ENCODE measurements at regions not wholly inside any gene's neighbourhood (a gene's known extent, or its start where the extent isn't known, plus 50 kb on each side); places are given as distances from the start of the nearest gene placed in this dataset.
A peak's percentile ranks its signal among the peaks of the same experiment; 100 is the strongest.

- no peak for DNase-seq
Measured at GRCh38 chr9:82558855-82559630, 503.9 kb downstream of the RASEF start.

- DNase-seq: no peak
Measured at GRCh38 chr9:82560036-82560435, 502.9 kb downstream of the RASEF start.

- DNase-seq: peak; percentile 68
Measured at GRCh38 chr9:82560457-82560904, 502.5 kb downstream of the RASEF start.

- no peak for DNase-seq
Measured at GRCh38 chr9:82563094-82563493, 499.8 kb downstream of the RASEF start.

- no peak for DNase-seq
Measured at GRCh38 chr9:82563841-82564240, 499.1 kb downstream of the RASEF start.

DNA sequence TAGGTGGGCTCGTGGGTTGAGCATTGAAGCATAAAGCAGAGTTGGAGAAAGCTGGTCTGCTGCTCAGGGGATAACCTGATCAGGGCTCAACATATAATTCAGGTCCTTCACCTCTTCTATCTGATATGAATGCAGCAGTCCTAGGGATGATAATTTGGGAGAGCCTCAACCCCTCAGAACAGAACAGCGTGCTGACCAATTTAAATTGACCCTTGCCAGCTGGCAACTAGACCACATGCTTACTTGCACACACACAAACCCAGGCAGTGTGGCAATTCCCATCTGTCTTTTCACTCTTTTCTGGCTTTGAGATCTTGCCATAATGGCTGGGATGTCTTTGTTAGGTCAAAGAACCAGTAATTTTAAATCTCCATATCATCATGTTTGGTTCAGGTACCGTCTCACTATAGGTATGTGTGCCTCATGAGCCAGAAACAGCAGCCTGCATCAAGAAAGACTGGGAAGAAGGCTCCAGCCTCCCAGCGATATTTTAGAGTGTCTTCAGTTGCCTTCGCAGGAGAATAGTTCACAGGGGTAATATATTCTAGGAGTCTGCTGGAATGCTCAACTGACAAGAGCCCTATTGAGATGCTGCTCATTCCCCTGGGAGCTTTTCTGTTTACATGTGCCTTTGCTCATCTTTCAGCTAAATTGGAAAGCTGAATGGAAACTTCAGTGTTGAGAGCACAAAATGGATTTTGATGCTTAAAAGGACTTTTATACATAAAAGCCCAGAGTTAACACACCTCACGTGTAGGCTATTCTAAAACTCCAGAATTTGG is 497.6 kb downstream of the RASEF start:
- DNase-seq: no peak

DNA sequence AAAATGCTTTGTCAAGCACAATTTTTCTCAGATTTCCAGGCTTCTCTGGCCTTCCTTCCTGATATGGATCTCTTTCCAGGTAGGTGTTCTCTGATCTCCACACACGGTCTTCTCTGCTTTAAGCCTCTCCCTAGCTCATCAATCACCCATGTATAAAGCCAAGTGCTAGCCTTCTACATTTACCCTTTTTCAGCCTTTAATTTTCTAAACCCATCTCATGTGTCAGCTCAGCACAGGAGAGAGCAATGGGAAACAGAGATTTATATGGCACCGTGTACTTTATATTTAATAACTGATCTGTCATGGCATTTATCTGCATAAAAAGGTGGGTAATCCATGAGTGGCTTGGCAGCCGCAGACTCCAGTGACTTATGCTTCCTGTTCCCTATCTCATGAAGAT is 495.0 kb downstream of the RASEF start:
- no peak for DNase-seq

DNA sequence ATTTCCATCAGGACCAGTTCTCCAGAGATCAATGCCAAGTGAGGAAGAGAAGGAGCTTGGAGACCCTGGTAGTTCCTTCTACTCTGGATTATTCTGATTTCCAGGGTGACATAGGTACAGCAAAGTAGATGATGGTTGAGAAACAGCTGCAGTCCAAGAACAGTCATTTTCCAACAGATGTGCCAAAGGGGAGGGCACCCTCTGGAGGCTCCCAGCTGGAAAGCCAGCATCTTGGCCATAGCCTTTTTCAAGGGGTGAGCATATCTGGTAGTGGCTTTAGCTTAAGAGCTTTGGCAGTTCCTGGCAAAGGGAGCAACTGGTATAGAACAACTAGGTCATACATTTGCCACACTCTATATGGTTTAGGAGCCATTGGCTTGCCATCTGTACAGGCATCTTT is 492.7 kb downstream of the RASEF start:
- DNase-seq: no peak

DNA sequence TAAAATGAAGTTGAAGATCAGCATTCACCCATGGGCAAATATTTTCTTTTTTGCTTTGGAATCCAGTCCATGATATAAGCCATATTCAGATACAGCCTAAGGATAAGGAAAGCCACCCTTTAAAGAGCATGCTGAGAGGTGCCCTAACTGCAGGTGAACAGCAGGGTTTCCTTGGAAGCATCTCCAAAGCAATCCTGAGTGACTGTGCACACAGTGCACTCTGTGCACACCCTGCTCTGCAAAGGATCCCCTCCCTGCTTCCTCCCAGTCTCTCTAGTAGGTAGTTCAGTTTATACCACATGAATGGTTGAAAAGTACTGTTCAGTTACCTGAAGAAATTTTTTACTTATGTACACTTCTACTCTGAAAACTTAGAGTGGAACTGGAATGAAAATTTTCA is 491.4 kb downstream of the RASEF start:
- no peak for DNase-seq

GRCh38 chr9:82572146-82572545 is 490.8 kb downstream of the RASEF start:
- no peak for DNase-seq

GRCh38 chr9:82574911-82575310 is 488.0 kb downstream of the RASEF start:
- no peak for DNase-seq

GRCh38 chr9:82580921-82581320 is 482.0 kb downstream of the RASEF start:
- DNase-seq: no peak

- no peak for DNase-seq
Measured at GRCh38 chr9:82581516-82581915, 481.4 kb downstream of the RASEF start.

DNA sequence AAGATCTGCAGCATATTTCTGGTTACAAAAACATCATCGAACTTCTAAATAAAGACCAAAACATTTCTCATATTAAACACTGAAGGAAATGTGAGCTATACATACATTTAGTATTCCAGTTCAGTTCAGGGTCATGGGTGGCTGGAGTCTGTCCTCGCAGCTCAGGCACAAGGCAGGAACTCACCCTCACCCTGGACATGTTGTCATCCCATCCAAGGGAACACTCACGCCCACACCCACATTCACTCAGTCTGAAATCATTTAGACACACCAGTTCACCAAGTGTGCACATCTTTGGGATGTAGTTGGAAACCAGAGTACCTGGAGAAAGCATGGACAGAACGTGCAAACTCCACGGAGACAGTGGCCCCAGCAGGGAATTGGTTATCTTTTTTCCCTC is 481.0 kb downstream of the RASEF start:
- DNase-seq: no peak

GRCh38 chr9:82582693-82583092 is 480.2 kb downstream of the RASEF start:
- DNase-seq: no peak

GRCh38 chr9:82583524-82583923 is 479.4 kb downstream of the RASEF start:
- no peak for DNase-seq

- DNase-seq: no peak
Measured at GRCh38 chr9:82584349-82584863, 478.5 kb downstream of the RASEF start.

DNA sequence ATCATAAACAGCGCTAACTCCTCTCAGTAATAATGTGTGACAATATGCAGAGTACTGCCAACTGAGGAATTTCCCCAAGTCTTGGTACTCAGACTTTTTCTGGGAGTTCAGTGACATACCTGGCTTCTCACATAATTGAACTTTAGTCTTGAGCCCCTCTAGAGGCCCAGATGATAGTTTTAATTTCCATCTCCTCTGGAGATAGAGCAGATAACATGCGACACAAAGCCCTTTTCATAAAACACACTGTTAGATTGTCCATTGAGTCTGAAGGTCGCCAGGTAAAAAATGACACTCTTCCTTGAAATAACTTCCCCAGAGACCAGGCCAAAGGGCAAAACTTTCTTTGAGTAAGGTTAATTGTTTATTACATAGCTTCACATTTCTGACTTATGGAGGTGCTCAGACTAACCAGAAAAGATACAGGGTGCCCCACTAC is 476.0 kb downstream of the RASEF start:
- no peak for DNase-seq

DNA sequence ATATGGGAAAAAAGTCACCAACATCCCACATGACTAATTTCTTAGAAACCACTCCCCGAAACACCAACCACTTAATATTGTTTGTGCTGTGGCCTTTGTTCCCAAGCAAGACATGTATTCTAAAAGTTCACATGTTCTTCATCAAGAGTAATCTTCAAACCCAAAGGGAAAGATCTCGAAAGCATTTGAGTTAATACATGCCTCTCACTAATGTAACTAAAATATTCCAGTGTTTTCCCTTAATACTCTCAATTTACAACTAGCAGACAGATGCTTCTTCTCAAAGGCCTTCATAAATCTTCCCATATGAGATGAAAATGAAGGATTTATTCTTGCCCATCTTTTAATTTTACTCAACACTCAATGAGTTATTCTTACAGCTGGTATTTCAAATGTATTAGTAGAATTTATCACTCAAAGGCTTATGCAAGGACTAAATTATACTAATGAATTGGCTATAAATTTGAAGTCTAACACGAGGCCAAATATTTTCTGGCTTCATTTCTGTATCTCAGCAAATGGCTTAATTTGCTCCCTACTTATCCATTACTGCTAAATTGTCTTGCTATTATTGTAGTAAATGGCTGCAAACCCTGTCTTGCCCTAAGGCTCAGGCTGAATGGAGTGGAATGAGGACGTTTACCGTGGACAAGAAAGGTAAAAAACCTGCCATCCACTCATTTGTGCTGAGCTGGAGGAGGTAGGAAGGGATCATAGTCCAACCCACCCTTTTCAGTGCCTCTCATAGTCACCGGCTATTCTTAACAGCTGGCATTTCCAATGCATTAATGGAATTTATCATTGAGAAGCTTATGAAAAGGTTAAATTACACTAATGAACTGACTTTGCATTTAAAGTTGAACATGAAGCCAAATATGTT is 474.4 kb downstream of the RASEF start:
- no peak for DNase-seq

DNA sequence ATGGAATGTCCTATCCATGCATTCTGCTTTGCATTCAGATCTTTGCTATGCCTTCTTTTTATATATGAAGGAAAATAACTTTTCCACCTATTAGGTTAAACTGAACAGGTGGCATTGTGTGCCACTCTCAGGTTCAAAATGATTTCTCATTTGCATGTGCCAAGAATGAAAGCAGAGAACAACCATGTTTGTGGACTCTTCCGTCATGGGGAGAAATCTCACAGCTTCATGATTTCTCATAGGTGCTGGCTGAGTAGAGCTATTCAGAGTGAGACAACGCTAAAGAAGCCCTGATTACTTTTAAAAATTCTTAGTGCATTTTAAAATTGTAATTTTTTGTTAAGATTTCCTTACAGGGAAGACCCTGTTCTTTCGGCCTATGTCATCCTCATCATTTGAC is 472.1 kb downstream of the RASEF start:
- no peak for DNase-seq

GRCh38 chr9:82593501-82593900 is 469.4 kb downstream of the RASEF start:
- no peak for DNase-seq

- DNase-seq: no peak
Measured at GRCh38 chr9:82597241-82598203, 465.4 kb downstream of the RASEF start.

All from COR-L47 (cell line).